Keratinocyte (primary cell): ENCODE measurements at regions not wholly inside any gene's neighbourhood (a gene's known extent, or its start where the extent isn't known, plus 50 kb on each side); places are given as distances from the start of the nearest gene placed in this dataset.
A peak's percentile ranks its signal among the peaks of the same experiment; 100 is the strongest.

ENCODE experiments used
- DNase-seq: peaks from one replicate; pipeline ENCODE4 v3.0.0-alpha.2; 2011; ENCODE audit warnings: low read depth, missing footprints, low spot score
- FAIRE-seq: peaks from 2 replicates; lab custom pipeline; 2011; peaks lifted over from hg19 to GRCh38; lab: Jason Lieb, UNC
- H2AFZ ChIP-seq: 2 replicates; pipeline ENCODE4 v1.6.0; 2012; ENCODE audit warnings: low read length, control low read depth, inconsistent platforms; ENCODE audit not compliant: control insufficient read depth
- H3K27ac ChIP-seq: 2 replicates; pipeline ENCODE4 v1.5.1; 2011; ENCODE audit warnings: low read length; ENCODE audit not compliant: control insufficient read depth, insufficient read depth
- H3K27me3 ChIP-seq: 3 replicates; pipeline ENCODE4 v1.6.0; 2011; ENCODE audit warnings: low read length; ENCODE audit not compliant: control insufficient read depth, insufficient read depth; ENCODE audit errors: extremely low read depth
- H3K36me3 ChIP-seq, 2 experiments: 2 replicates in 1 of 2; 3 replicates in 1 of 2; pipeline ENCODE4 v1.5.1; 2011; ENCODE audit warnings: low read length in 2 of 2, mild to moderate bottlenecking in 1 of 2; ENCODE audit not compliant: control insufficient read depth in 2 of 2, insufficient read depth in 2 of 2; ENCODE audit errors: extremely low read depth in 1 of 2
- H3K4me1 ChIP-seq: 3 replicates; pipeline ENCODE4 v1.5.1; 2011; ENCODE audit warnings: low read length; ENCODE audit not compliant: control insufficient read depth, insufficient read depth; ENCODE audit errors: extremely low read depth
- H3K4me2 ChIP-seq: 3 replicates; pipeline ENCODE4 v1.6.0; 2011; ENCODE audit warnings: low read depth, low read length; ENCODE audit not compliant: control insufficient read depth, insufficient read depth; ENCODE audit errors: extremely low read depth
- H3K4me3 ChIP-seq, 3 experiments: fragments of 200-600 bp in 1 of 3; sonication (generic) in 1 of 3; 2 replicates in 2 of 3; 3 replicates in 1 of 3; pipeline ENCODE4 v1.5.1; 2011 to 2016; ENCODE audit warnings: low read length in 3 of 3, mild to moderate bottlenecking in 3 of 3, control low read depth in 2 of 3, inconsistent platforms in 1 of 3, low read depth in 1 of 3, mixed read lengths in 1 of 3, mixed run types in 1 of 3, moderate library complexity in 1 of 3; ENCODE audit not compliant: control insufficient read depth in 2 of 3, insufficient read depth in 2 of 3; ENCODE audit errors: extremely low read depth in 1 of 3
- H3K79me2 ChIP-seq: 2 replicates; pipeline ENCODE4 v1.6.0; 2012; ENCODE audit warnings: low read length; ENCODE audit not compliant: control insufficient read depth, insufficient read depth
- H3K9ac ChIP-seq: 3 replicates; pipeline ENCODE4 v1.6.0; 2011; ENCODE audit warnings: low read length; ENCODE audit not compliant: control insufficient read depth, insufficient read depth; ENCODE audit errors: extremely low read depth
- H3K9me1 ChIP-seq: 3 replicates; pipeline ENCODE4 v1.6.0; 2011; ENCODE audit warnings: low read length; ENCODE audit not compliant: control insufficient read depth, insufficient read depth; ENCODE audit errors: extremely low read depth
- H3K9me3 ChIP-seq: 2 replicates; pipeline ENCODE4 v1.5.1; 2012; ENCODE audit warnings: low read depth, low read length; ENCODE audit not compliant: control insufficient read depth
- H4K20me1 ChIP-seq: 3 replicates; pipeline ENCODE4 v1.6.0; 2011; ENCODE audit warnings: low read length; ENCODE audit not compliant: control insufficient read depth, insufficient read depth; ENCODE audit errors: extremely low read depth
- CTCF ChIP-seq, 3 experiments: IDR thresholded peaks in 1 of 3; conservative IDR thresholded peaks in 1 of 3; optimal IDR thresholded peaks in 1 of 3; 2 replicates in 2 of 3; 3 replicates in 1 of 3; pipeline versions ENCODE3 to v1.5.1; 2011; ENCODE audit warnings: low read length in 3 of 3, mild to moderate bottlenecking in 3 of 3, moderate library complexity in 2 of 3, control low read depth in 1 of 3, inconsistent platforms in 1 of 3; ENCODE audit not compliant: insufficient read depth in 2 of 3; ENCODE audit errors: extremely low read depth in 1 of 3
- EZH2 ChIP-seq: IDR thresholded peaks from one replicate; pipeline ENCODE4 v1.6.1; 2012; ENCODE audit warnings: inconsistent platforms, mild to moderate bottlenecking, low read length, moderate library complexity
- dilution Hi-C: fragments of 300-500 bp; cut with MboI; formaldehyde crosslinking; loops from one replicate; pipeline ENCODE4 v1.7.0; 2020; ENCODE audit warnings: low sequenced_read_pairs; ENCODE audit not compliant: extremely low pct_ligation_motif_present

GRCh38 chr18:40911582-40912254 is 1043.3 kb upstream of the PIK3C3 start:
- Histone ChIP-seq H3K36me3 (no peaks in the 10 kb centered on the region), H4K20me1 (no peaks in the 10 kb centered on the region), H3K4me1 (no peaks in the 10 kb centered on the region), H3K4me2 (no peak overlapping the region), H3K79me2 (no peaks in the 10 kb centered on the region), H3K9ac (no peak overlapping the region), H3K9me1 (no peaks in the 10 kb centered on the region), H2AFZ (peak overlapping the region; percentile 47), H3K4me3 (no peak overlapping the region), H3K27ac (peak overlapping the region; percentile 76), H3K9me3 (no peaks in the 10 kb centered on the region), H3K27me3 (no peaks in the 10 kb centered on the region)
- TF ChIP-seq EZH2 (no peak), CTCF (optimal IDR thresholded peaks at IDR 0.05 in 1 of 3, IDR thresholded peaks at IDR 0.05 in 1 of 3, conservative IDR thresholded peaks at IDR 0.05 in 1 of 3; ENCODE audit: extremely low read depth in 1 of 3, insufficient read depth in 2 of 3, low read length in 3 of 3) (no peak)
- dilution Hi-C loops = no loop called here
- DNase-seq = no peak
- no peak for FAIRE-seq

GRCh38 chr18:40911041-40911440 is 1044.0 kb upstream of the PIK3C3 start:
- no peak overlapping the region for H3K9ac ChIP-seq
- FAIRE-seq = no peak

More at GRCh38 chr18:40911041-40911440, 1044.0 kb upstream of the PIK3C3 start:
- no peak for DNase-seq
- no peaks in the 10 kb centered on the region for H4K20me1 ChIP-seq
- dilution Hi-C loops = no loop called here
- H2AFZ ChIP-seq = no peak overlapping the region
- no peak overlapping the region for H3K4me3 ChIP-seq
- H3K79me2 ChIP-seq = no peaks in the 10 kb centered on the region
- no peaks in the 10 kb centered on the region for H3K27me3 ChIP-seq
- H3K4me2 ChIP-seq = no peak overlapping the region
- no peaks in the 10 kb centered on the region for H3K36me3 ChIP-seq
- H3K9me1 ChIP-seq = no peaks in the 10 kb centered on the region
- TF ChIP-seq EZH2 = no peak
- TF ChIP-seq CTCF (optimal IDR thresholded peaks at IDR 0.05 in 1 of 3, IDR thresholded peaks at IDR 0.05 in 1 of 3, conservative IDR thresholded peaks at IDR 0.05 in 1 of 3; ENCODE audit: extremely low read depth in 1 of 3, insufficient read depth in 2 of 3, low read length in 3 of 3) = no peak
- H3K4me1 ChIP-seq = no peaks in the 10 kb centered on the region
- H3K27ac ChIP-seq = peak overlapping the region; percentile 76
- H3K9me3 ChIP-seq = no peaks in the 10 kb centered on the region
